SK-N-MC (cell line): ENCODE measurements at regions not wholly inside any gene's neighbourhood (a gene's known extent, or its start where the extent isn't known, plus 50 kb on each side); places are given as distances from the start of the nearest gene placed in this dataset.

Experiments used
- DNase-seq: peaks from one replicate; pipeline ENCODE4 v3.0.0-alpha.2; 2011; ENCODE audit warnings: low read depth, low spot score
- H3K27ac ChIP-seq: fragments of 200-600 bp; sonication (generic); 2 replicates; pipeline ENCODE4 v1.5.1; 2016; ENCODE audit warnings: mixed run types
- H3K36me3 ChIP-seq: fragments of 200-600 bp; sonication (generic); 2 replicates; pipeline ENCODE4 v1.6.1; 2017; ENCODE audit warnings: antibody characterized with exemption, low read length, mixed read lengths; ENCODE audit not compliant: insufficient read depth
- H3K4me3 ChIP-seq: fragments of 200-600 bp; sonication (generic); 2 replicates; pipeline ENCODE4 v1.5.1; 2016
- H3K9ac ChIP-seq: fragments of 200-600 bp; sonication (generic); 2 replicates; pipeline ENCODE4 v1.8.0; 2017; ENCODE audit warnings: mixed run types, mixed read lengths; ENCODE audit not compliant: insufficient read length
- H3K9me3 ChIP-seq: fragments of 200-600 bp; sonication (generic); 2 replicates; pipeline ENCODE4 v1.6.1; 2017; ENCODE audit warnings: low read depth, mild to moderate bottlenecking, antibody characterized with exemption, low read length, moderate library complexity, mixed read lengths
- EZH2 ChIP-seq: fragments of 200-600 bp; sonication (generic); IDR thresholded peaks from one replicate; pipeline ENCODE4 v1.6.1; 2017; ENCODE audit warnings: antibody characterized with exemption
- FOXP2 ChIP-seq: optimal IDR thresholded peaks from 2 replicates; pipeline ENCODE3; 2011; ENCODE audit warnings: mild to moderate bottlenecking, moderate library complexity; ENCODE audit not compliant: insufficient read depth; ENCODE audit errors: extremely low read length, control extremely low read depth
- POLR2AphosphoS5 ChIP-seq: IDR thresholded peaks from 2 replicates; pipeline ENCODE4 v1.6.1; 2012; ENCODE audit warnings: mild to moderate bottlenecking, low read depth, low read length, borderline replicate concordance

DNA sequence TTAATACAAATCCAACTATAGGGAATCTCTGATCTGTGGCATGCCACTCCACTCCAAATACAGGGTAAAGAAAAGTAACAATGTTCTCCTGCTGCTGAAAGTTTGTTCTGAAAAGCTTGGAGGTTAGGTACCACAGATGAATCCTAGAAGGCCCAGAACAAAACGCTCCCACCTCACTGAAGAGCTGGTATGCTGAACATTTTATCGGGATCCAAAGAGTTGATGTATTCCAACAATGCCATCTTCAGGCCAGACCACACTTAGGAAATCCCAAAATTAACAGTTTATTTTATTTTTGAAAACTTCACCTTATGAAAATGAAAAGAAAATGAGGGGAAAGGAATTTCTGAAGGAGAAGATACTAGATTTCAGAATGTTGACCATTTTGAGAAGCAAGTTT lies 145.1 kb upstream of the CDH19 start:
- no peaks in the 10 kb centered on the region for H3K36me3 ChIP-seq
- peak overlapping the region; percentile 86 for H3K27ac ChIP-seq
- TF ChIP-seq EZH2: no peak
- DNase-seq: no peak
- H3K4me3 ChIP-seq: no peak overlapping the region
- no peak overlapping the region for H3K9ac ChIP-seq
- no peaks in the 10 kb centered on the region for H3K9me3 ChIP-seq

DNA sequence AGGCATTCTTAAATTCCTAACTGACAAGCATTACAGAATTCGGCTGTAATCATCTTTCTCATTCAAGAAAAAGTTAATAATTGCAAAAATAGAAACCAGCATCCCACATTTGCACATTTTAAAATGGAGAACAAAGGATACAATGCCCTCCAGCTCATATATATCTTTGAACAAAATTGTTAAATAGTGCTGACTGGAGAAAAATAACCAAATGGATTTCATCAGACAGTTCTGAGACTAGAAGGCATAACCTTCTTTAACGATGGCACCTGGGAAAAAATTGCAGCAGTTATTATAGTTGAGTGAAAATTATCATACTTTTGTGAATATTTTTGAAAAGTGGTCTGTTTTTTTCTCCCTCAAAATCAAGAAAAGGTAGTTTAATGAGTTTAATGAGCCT lies 138.9 kb upstream of the CDH19 start:
- H3K9me3 ChIP-seq: no peaks in the 10 kb centered on the region
- peak overlapping the region; percentile 88 for H3K27ac ChIP-seq
- no peak overlapping the region for H3K9ac ChIP-seq
- no peak for DNase-seq
- no peak for TF ChIP-seq EZH2
- no peak for TF ChIP-seq FOXP2
- TF ChIP-seq POLR2AphosphoS5: no peak
- H3K36me3 ChIP-seq: no peaks in the 10 kb centered on the region
- H3K4me3 ChIP-seq: peak overlapping the region; percentile 58

DNA sequence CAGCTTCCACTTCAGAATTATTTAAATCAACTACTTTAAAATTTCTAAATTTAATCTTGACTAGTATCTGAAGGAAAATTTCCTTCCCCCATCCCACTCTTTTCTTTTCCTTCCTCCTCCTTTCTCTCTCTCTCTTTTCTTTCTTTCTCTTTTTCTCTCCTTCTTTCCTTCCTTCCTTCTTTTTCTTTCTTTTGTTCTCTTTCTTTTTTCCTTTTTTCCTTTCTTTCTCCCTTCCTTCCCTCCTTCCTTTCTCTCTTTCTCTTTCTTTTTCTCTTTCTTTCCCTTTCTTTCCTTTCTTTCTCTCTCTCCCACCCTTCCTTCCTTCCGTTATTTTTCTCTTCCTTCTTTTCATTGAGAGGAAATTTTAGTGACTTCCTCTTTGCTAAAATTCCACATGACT lies 132.0 kb upstream of the CDH19 start:
- no peak overlapping the region for H3K4me3 ChIP-seq
- H3K9ac ChIP-seq: no peak overlapping the region
- no peaks in the 10 kb centered on the region for H3K36me3 ChIP-seq
- no peaks in the 10 kb centered on the region for H3K9me3 ChIP-seq
- TF ChIP-seq EZH2 (no peak), FOXP2 (no peak), POLR2AphosphoS5 (no peak)
- no peak for DNase-seq
- H3K27ac ChIP-seq: no peak overlapping the region

DNA sequence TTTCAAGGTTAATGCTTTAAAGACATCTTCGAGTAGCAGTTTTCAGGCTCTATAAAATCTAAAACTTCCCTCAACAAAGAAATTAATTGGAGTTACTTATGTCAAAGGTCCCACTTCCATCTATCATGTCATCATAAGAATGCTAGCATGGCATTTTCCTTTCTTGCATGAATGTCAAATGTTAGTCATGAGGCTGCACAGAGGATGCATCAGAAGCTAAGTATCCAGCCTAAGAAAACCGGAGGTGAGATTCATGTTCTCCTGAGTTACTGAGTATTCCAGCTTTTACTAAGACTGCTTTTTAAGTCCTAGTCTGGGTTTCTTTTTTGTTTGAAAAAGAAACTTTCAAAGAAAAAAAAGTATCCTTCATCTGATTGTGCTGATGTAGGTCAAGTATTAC lies 130.6 kb upstream of the CDH19 start:
- Histone ChIP-seq H3K36me3 (no peaks in the 10 kb centered on the region), H3K9me3 (no peaks in the 10 kb centered on the region), H3K27ac (no peak overlapping the region), H3K9ac (no peak overlapping the region), H3K4me3 (no peak overlapping the region)
- no peak for TF ChIP-seq EZH2
- DNase-seq: no peak

DNA sequence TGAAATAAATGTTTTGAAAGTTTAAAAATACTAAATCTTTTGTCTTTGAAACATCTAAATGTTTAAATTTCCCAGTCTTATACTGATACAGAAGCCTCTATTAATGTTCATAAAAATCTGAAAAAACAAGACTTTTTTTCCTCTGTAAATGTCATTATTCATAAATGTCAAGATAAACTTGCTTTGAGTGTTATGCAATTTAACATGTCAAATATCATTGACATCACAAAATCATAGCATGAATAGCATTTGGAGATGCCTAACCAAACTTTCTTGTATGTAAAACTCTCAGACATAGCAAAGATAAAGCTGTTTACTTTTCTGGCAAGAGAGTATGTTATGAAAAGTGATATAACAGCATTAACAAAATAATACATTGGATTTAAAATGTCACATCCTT lies 128.0 kb upstream of the CDH19 start:
- Histone ChIP-seq H3K9me3 (no peaks in the 10 kb centered on the region), H3K4me3 (no peak overlapping the region), H3K27ac (no peak overlapping the region), H3K9ac (no peak overlapping the region), H3K36me3 (no peaks in the 10 kb centered on the region)
- DNase-seq: no peak
- TF ChIP-seq POLR2AphosphoS5 (no peak), EZH2 (no peak), FOXP2 (no peak)

DNA sequence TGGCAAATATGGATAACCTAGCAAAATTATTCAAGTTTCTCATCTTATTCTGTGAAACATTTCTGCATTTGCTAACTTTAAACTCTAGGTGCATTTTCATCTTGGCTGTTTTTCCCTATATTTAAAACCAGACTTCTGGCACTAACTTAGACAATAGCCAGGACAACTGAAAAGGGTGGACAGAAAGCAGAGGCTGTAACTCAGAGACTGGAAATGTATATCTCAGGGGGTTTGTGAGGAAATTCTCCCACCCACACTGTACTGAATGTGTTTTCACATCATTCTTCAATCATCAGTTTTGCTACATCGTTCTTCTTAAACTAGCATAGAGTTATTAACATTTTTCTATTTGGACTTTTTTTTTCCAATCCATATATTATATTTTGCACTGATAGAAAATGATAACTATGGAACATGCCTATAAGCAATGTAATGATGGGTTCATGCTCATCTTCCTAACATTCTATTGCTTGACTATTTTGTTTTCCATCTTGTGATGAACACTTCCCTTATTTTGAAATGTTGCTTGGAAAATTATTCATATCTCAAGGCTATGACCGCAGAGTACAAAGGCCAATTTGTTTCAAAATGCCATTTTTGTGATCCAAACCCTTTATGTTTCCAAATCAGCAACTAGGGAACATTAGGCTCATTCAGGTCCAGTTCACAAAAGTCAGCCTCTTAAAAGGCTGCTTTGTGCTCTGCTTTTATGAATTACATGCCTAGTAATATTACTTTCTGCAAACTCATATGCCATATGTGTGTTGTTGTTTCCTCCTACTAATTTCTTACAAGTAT lies 125.8 kb upstream of the CDH19 start:
- TF ChIP-seq FOXP2 (no peak), POLR2AphosphoS5 (no peak), EZH2 (no peak)
- Histone ChIP-seq H3K9ac (no peak overlapping the region), H3K36me3 (no peaks in the 10 kb centered on the region), H3K9me3 (no peaks in the 10 kb centered on the region), H3K4me3 (no peak overlapping the region), H3K27ac (no peak overlapping the region)
- no peak for DNase-seq

DNA sequence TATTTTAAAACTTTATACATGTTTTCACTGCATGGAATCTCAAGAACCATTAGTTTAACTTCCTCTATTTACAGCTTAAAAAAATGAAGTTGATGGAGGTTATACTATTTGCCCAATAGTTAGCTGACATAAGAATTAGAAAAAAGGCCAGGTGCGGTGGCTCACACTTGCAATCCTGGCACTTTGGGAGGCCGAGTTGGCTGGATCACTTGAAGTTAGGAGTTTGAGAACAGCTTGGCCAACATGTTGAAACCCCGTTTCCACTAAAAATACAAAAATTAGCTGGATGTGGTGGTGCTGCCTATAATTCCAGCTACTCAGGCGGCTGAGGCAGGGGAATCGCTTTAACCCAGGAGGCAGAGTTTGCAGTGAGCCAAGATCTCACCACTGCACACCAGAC lies 125.1 kb upstream of the CDH19 start:
- no peak for DNase-seq
- Histone ChIP-seq H3K9me3 (no peaks in the 10 kb centered on the region), H3K36me3 (no peaks in the 10 kb centered on the region), H3K4me3 (no peak overlapping the region), H3K27ac (no peak overlapping the region), H3K9ac (no peak overlapping the region)
- TF ChIP-seq POLR2AphosphoS5: no peak
- no peak for TF ChIP-seq EZH2
- TF ChIP-seq FOXP2: no peak

DNA sequence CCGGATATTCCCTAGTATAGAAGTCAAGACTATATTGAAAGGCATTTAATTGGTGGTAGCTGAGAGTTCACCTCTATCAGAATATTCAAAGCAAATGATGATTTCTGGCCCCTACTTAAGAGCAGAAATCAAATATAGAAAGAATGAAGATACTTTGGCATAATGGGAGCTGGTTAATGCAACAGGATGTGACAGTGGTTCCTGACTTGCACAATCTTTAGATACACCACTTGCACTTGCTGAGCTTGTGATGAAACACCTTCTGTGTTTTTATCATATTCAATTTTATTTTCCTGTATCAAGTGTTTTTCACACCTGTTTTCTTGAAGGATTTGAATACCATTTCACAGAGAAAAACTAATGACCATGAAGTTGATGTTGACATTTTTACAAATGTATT lies 124.1 kb upstream of the CDH19 start:
- H3K27ac ChIP-seq: no peak overlapping the region
- no peak for TF ChIP-seq EZH2
- no peak for TF ChIP-seq POLR2AphosphoS5
- no peak for TF ChIP-seq FOXP2
- no peaks in the 10 kb centered on the region for H3K9me3 ChIP-seq
- no peaks in the 10 kb centered on the region for H3K36me3 ChIP-seq
- no peak overlapping the region for H3K4me3 ChIP-seq
- DNase-seq: no peak
- H3K9ac ChIP-seq: no peak overlapping the region

DNA sequence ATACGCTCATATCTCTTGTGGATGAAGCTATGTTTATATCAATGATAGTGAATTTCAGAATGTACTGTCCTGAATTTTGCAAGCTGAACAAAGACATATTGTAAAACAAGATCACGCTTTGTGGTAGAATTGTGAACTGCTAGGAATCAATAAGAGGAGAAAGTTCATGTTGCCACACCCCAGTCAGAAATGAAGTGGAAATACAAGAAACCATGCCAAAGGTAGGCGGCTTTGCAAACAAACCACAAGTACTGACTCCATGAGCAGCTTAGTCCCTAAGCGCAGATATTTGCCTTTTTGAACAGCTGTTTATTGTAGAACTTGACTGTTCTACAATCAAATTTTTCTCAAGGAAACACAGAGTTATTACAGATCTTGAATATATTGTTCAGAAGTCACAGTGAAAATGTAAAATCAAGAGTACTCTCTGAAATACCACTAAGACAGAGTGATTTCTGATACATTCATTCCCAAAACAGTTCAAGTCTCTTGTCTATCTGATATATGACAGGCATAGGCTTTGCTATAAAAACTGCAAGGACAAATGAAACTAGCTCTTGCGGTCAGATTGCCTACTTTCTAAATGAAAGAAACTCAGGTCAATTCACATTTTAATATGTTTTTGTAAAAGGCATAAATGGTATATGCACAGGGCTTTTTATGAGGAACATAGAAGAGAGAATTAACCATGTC lies 120.9 kb upstream of the CDH19 start:
- Histone ChIP-seq H3K36me3 (no peaks in the 10 kb centered on the region), H3K27ac (no peak overlapping the region), H3K9ac (no peak overlapping the region), H3K4me3 (no peak overlapping the region), H3K9me3 (no peaks in the 10 kb centered on the region)
- DNase-seq: no peak
- TF ChIP-seq POLR2AphosphoS5 (no peak), EZH2 (no peak), FOXP2 (no peak)
